Karpas-422 (cell line): ENCODE measurements at regions not wholly inside any gene's neighbourhood (a gene's known extent, or its start where the extent isn't known, plus 50 kb on each side); places are given as distances from the start of the nearest gene placed in this dataset.

ENCODE experiments used
- DNase-seq: peaks from one replicate; pipeline ENCODE4 v3.0.0-alpha.2; 2015
- H2AFZ ChIP-seq: fragments of 200-600 bp; sonication (generic); 2 replicates; pipeline ENCODE4 v1.6.1; 2014; ENCODE audit warnings: antibody characterized with exemption, low read length, mixed read lengths
- H3K27ac ChIP-seq: fragments of 200-600 bp; sonication (generic); 2 replicates; pipeline ENCODE4 v1.5.1; 2014; ENCODE audit warnings: mild to moderate bottlenecking, low read length, moderate library complexity
- H3K27me3 ChIP-seq: fragments of 200-600 bp; sonication (generic); 2 replicates; pipeline ENCODE4 v1.6.1; 2014; ENCODE audit warnings: low read length, mixed read lengths
- H3K36me3 ChIP-seq: fragments of 200-600 bp; sonication (generic); 2 replicates; pipeline ENCODE4 v1.6.1; 2014; ENCODE audit warnings: low read length, mixed read lengths; ENCODE audit not compliant: insufficient read depth
- H3K4me1 ChIP-seq: fragments of 200-600 bp; sonication (generic); 2 replicates; pipeline ENCODE4 v1.6.1; 2014; ENCODE audit warnings: mild to moderate bottlenecking, low read length, mixed read lengths
- H3K4me2 ChIP-seq: fragments of 200-600 bp; sonication (generic); 2 replicates; pipeline ENCODE4 v1.6.1; 2014; ENCODE audit warnings: low read length, low read depth, mild to moderate bottlenecking; ENCODE audit not compliant: poor library complexity, severe bottlenecking
- H3K4me3 ChIP-seq: fragments of 200-600 bp; sonication (generic); 2 replicates; pipeline ENCODE4 v1.5.1; 2014; ENCODE audit warnings: mild to moderate bottlenecking, antibody characterized with exemption, low read length, mixed read lengths
- H3K79me2 ChIP-seq: fragments of 200-600 bp; sonication (generic); 2 replicates; pipeline ENCODE4 v1.6.1; 2014; ENCODE audit warnings: mild to moderate bottlenecking, low read length, mixed read lengths
- H3K9ac ChIP-seq: fragments of 200-600 bp; sonication (generic); 2 replicates; pipeline ENCODE4 v1.6.0; 2014; ENCODE audit warnings: low read length
- H3K9me2 ChIP-seq: fragments of 200-600 bp; sonication (generic), shearing (Covaris generic); replicated peaks from 2 replicates; pipeline ENCODE4 v1.6.0; 2014; ENCODE audit warnings: mild to moderate bottlenecking, low read length, moderate library complexity; ENCODE audit not compliant: insufficient read depth
- H3K9me3 ChIP-seq: fragments of 300-700, 200-600 bp; sonication (generic); 2 replicates; pipeline ENCODE4 v1.6.1; 2014; ENCODE audit warnings: low read length, mixed read lengths
- H4K20me1 ChIP-seq: fragments of 200-600 bp; sonication (generic); 2 replicates; pipeline ENCODE4 v1.6.1; 2014; ENCODE audit warnings: mild to moderate bottlenecking, antibody characterized with exemption, low read length, low read depth; ENCODE audit not compliant: insufficient read depth

GRCh38 chr4:137934911-137935310, 307.2 kb downstream of the SLC7A11 start:
- Histone ChIP-seq H3K27ac (no peak overlapping the region), H3K4me2 (no peak overlapping the region), H3K36me3 (no peaks in the 10 kb centered on the region), H3K79me2 (no peaks in the 10 kb centered on the region), H4K20me1 (no peaks in the 10 kb centered on the region), H3K4me3 (no peak overlapping the region), H3K4me1 (no peaks in the 10 kb centered on the region), H2AFZ (no peak overlapping the region), H3K9ac (no peak overlapping the region), H3K27me3 (no peaks in the 10 kb centered on the region), H3K9me2 (no peaks in the 10 kb centered on the region), H3K9me3 (no peaks in the 10 kb centered on the region)
- no peak for DNase-seq

DNA sequence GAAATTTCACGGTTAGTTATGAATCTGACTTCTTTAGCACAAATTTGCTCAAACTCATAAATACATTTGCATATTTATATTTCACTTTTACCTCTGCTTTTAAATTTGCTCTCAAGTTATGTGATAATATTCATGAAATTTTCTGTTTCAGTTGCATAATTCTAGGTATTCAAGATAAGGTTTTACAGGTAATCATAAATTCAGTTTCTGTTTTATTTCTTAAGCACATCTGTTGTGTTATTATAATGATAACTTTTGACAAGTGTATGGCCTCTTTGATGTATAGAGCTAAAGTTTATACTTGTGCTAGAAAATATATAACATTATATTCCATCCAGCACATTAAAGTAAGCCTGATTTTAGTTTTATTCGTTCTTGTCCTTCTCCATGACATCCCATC, 308.1 kb downstream of the SLC7A11 start:
- Histone ChIP-seq H3K9me3 (no peaks in the 10 kb centered on the region), H3K4me3 (no peak overlapping the region), H3K79me2 (no peaks in the 10 kb centered on the region)

DNA sequence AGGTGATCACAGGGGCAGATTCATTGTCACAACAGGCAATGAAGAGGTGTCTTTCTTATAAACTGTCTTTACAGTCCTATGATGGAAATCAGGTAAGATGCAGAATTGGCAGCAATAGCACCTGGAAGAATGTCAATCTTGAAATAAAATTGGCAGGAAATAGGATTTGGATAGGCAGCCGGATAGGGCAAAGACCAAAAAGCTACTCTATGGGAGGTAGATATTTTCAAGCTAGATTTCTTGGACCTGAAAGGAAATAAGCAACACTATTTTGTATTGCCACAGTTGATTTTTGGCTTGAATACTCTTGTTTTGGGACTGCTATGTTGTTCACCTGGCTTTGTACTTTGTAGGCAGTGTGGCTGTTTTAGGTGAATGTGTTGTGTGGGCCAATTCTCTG, 314.2 kb downstream of the SLC7A11 start:
- H3K4me2 ChIP-seq, result no peak overlapping the region
- no peaks in the 10 kb centered on the region for H3K9me3 ChIP-seq
- H3K4me3 ChIP-seq, result no peak overlapping the region
- no peak for DNase-seq
- H3K27ac ChIP-seq, result no peak overlapping the region
- H4K20me1 ChIP-seq, result no peaks in the 10 kb centered on the region
- H3K9ac ChIP-seq, result no peak overlapping the region
- H3K9me2 ChIP-seq, result no peaks in the 10 kb centered on the region
- H3K36me3 ChIP-seq, result no peaks in the 10 kb centered on the region
- no peaks in the 10 kb centered on the region for H3K79me2 ChIP-seq
- H3K4me1 ChIP-seq, result no peaks in the 10 kb centered on the region
- H2AFZ ChIP-seq, result no peak overlapping the region
- H3K27me3 ChIP-seq, result no peaks in the 10 kb centered on the region

More for the DNA sequence above, 308.1 kb downstream of the SLC7A11 start:
- Histone ChIP-seq H3K27ac (no peak overlapping the region), H2AFZ (no peak overlapping the region), H3K4me1 (no peaks in the 10 kb centered on the region), H3K9ac (no peak overlapping the region), H3K27me3 (no peaks in the 10 kb centered on the region), H4K20me1 (no peaks in the 10 kb centered on the region), H3K4me2 (no peak overlapping the region), H3K9me2 (no peaks in the 10 kb centered on the region), H3K36me3 (no peaks in the 10 kb centered on the region)
- DNase-seq, result no peak

GRCh38 chr4:137923494-137923893, 318.7 kb downstream of the SLC7A11 start:
- no peaks in the 10 kb centered on the region for H3K36me3 ChIP-seq
- no peaks in the 10 kb centered on the region for H3K9me3 ChIP-seq
- no peak for DNase-seq
- no peak overlapping the region for H3K4me2 ChIP-seq
- no peak overlapping the region for H3K27ac ChIP-seq
- H3K79me2 ChIP-seq, result no peaks in the 10 kb centered on the region
- H3K9ac ChIP-seq, result no peak overlapping the region
- H3K27me3 ChIP-seq, result no peaks in the 10 kb centered on the region
- no peaks in the 10 kb centered on the region for H4K20me1 ChIP-seq
- H3K4me1 ChIP-seq, result no peaks in the 10 kb centered on the region
- no peak overlapping the region for H2AFZ ChIP-seq
- no peaks in the 10 kb centered on the region for H3K9me2 ChIP-seq
- no peak overlapping the region for H3K4me3 ChIP-seq

DNA sequence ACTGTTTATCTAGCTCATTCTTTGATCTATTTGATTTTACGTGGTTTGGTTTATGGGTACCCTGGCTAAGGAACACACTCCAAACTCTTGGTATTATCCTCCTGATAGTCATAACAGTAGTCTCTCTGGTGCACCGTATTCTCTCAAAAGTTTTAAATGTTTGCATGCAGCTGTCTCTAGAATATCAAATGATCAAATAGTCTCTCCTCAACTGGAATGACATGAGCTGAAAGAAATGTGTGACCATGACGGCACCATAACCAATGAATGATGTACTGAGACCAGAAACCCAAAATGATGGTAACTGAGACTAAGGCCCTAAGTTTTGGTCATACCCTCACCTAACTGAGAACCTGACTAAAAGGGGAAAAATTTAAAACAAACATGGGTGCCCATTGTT, 319.4 kb downstream of the SLC7A11 start:
- no peaks in the 10 kb centered on the region for H3K36me3 ChIP-seq
- no peaks in the 10 kb centered on the region for H3K9me3 ChIP-seq
- no peaks in the 10 kb centered on the region for H3K27me3 ChIP-seq
- no peaks in the 10 kb centered on the region for H3K79me2 ChIP-seq
- no peak overlapping the region for H3K4me2 ChIP-seq
- no peak overlapping the region for H3K27ac ChIP-seq
- no peak overlapping the region for H2AFZ ChIP-seq
- H3K9me2 ChIP-seq, result no peaks in the 10 kb centered on the region
- H3K4me1 ChIP-seq, result no peaks in the 10 kb centered on the region
- H3K9ac ChIP-seq, result no peak overlapping the region
- no peaks in the 10 kb centered on the region for H4K20me1 ChIP-seq
- H3K4me3 ChIP-seq, result no peak overlapping the region
- no peak for DNase-seq

DNA sequence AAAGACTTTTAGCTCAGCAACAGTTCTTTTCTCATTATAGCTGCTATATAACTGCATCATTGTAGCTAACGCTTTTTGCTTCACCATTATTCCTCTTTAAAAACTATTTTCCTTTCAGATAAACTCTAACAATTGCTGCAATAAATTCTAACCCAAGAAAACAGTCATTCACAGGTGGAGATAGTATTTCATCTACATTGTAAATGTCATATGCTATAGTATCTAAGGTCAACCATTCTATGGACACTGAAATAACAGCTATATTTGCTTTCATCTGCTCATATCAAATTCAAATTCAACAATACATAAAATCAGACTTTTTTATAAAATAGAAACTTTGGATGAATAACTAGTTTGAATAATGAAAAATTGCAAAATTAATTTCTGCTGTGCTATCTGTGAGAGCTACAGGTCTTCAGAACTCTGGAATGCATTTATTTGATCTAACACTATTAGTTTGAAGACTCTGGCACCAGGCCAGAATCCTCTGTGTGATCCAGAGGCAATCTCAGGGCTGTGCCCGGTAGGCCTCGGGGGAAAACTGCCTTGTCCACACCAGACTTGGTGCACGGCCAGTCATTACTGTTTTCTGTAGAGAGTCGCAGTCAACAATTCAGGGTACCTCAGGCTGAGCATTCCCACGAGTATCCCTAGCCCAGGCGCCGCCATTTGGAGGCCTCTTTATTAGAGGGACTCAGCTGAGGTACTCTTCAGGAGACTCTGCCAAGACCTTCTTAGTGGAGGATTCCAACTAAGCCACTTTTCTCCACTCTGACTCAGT, 332.4 kb downstream of the SLC7A11 start:
- Histone ChIP-seq H3K79me2 (no peaks in the 10 kb centered on the region), H3K27me3 (no peaks in the 10 kb centered on the region), H3K9me3 (no peaks in the 10 kb centered on the region), H3K27ac (no peak overlapping the region), H3K4me3 (no peak overlapping the region), H3K9me2 (no peaks in the 10 kb centered on the region), H4K20me1 (no peaks in the 10 kb centered on the region), H3K4me1 (no peaks in the 10 kb centered on the region), H3K9ac (no peak overlapping the region), H2AFZ (no peak overlapping the region), H3K4me2 (no peak overlapping the region), H3K36me3 (no peaks in the 10 kb centered on the region)
- no peak for DNase-seq

DNA sequence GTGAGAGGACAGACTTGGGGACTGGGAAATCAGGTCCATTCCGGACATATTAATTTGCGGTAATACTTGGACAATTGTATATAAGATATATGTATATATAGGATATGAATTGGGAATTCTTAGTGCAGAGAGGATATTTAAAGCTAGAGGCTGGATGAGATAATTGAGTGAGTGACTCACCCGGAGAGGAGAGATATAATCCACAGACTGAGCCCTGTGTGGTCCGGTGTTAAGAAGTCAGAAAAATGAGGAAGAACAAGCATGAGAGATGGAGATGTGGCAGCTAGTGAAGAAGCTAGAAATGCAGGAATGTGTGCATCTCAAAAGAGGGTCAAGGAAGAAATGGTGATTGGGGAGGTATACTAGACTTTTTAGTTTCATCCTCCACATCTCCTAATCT, 336.2 kb downstream of the SLC7A11 start:
- no peak overlapping the region for H3K4me2 ChIP-seq
- H3K4me3 ChIP-seq, result no peak overlapping the region
- H3K4me1 ChIP-seq, result no peaks in the 10 kb centered on the region
- no peaks in the 10 kb centered on the region for H3K9me3 ChIP-seq
- no peak overlapping the region for H2AFZ ChIP-seq
- H3K27me3 ChIP-seq, result no peaks in the 10 kb centered on the region
- no peaks in the 10 kb centered on the region for H4K20me1 ChIP-seq
- no peaks in the 10 kb centered on the region for H3K36me3 ChIP-seq
- no peaks in the 10 kb centered on the region for H3K79me2 ChIP-seq
- no peak overlapping the region for H3K27ac ChIP-seq
- H3K9me2 ChIP-seq, result no peaks in the 10 kb centered on the region
- no peak for DNase-seq
- no peak overlapping the region for H3K9ac ChIP-seq

DNA sequence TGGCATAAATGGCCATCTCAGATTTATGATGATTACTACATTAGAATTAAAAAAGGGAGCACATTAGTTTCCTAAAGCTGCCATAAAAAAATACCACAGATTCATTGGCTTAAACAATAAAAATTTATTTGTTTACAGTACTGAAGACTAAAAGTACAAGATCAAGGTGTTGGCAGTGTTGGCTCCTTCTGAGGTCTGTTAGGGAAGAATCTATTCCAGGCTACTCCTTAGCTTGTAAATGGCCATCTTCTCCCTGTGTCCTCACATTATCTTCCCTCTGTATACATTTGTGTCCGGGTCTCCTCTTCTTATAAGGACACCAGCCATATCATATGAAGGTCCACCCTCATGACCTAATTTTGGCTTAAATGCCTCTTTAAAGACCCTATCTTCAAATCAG, 341.0 kb downstream of the SLC7A11 start:
- Histone ChIP-seq H3K4me2 (no peak overlapping the region), H4K20me1 (no peaks in the 10 kb centered on the region), H3K9ac (no peak overlapping the region), H3K9me3 (no peaks in the 10 kb centered on the region), H3K79me2 (no peaks in the 10 kb centered on the region), H3K36me3 (no peaks in the 10 kb centered on the region), H3K9me2 (no peaks in the 10 kb centered on the region), H2AFZ (no peak overlapping the region), H3K27ac (no peak overlapping the region), H3K4me3 (no peak overlapping the region), H3K27me3 (no peaks in the 10 kb centered on the region), H3K4me1 (no peaks in the 10 kb centered on the region)
- DNase-seq, result no peak
